Renal pelvis (tissue), 1 donor: ENCODE measurements at regions not wholly inside any gene's neighbourhood (a gene's known extent, or its start where the extent isn't known, plus 50 kb on each side); places are given as distances from the start of the nearest gene placed in this dataset.
"Not testable (repeated sequence)": the region's sequence is repeated elsewhere in the genome, so short reads cannot be mapped to it uniquely, and the experiment has no call there.

Source experiments
- DNase-seq: peaks from one replicate; pipeline ENCODE4 v3.0.0-alpha.2; 2013

DNA sequence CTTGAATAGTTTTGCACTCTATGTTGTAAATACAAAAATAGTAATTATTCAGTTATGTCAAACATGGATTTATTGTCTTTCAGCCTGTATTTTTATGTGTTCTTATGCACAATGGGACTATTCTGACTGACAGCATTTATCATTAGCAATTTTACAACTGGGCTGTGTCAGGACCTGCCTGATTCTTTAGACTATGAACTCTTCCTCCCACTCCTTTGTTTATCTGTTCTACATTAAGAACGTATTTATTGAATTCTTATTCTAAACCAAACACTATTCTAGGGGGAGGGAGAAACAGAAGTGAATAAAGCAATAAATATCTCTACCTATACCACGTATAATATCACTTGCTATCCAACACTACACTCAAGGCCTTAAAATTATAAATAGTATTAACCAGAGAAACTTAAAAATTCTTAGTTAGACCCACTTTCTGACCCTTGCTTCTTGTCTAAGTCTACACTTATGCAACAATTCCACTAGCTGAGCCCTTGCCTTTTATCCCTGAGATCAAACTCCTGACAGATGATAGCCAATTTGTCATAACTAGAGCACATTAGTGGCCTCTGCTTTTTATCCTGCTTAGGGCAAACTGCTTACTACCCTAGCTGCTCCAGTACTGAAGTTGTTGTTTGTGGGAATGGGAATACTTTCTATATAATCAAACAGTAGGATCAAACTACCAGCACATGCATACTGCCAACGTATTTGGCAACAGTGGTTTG is 494.3 kb downstream of the BRINP3 start:
- no peak for DNase-seq

DNA sequence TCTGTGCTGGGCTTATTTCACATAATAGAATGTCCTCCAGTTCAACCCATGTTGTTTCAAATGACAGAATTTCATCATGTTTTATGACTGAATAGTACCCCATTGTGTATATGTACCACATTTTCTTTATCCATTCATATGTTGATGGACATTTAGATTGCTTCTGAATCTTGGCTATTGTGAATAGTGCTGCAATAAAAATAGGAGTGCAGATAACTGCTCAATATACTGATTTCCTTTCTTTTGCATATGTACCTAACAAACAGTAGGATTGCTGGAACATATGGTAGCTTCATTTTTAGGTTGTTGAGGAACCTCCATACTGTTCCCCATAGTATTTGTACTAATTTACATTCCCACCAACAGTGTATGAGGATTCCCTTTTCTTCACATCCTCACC is 491.1 kb downstream of the BRINP3 start:
- no peak for DNase-seq

DNA sequence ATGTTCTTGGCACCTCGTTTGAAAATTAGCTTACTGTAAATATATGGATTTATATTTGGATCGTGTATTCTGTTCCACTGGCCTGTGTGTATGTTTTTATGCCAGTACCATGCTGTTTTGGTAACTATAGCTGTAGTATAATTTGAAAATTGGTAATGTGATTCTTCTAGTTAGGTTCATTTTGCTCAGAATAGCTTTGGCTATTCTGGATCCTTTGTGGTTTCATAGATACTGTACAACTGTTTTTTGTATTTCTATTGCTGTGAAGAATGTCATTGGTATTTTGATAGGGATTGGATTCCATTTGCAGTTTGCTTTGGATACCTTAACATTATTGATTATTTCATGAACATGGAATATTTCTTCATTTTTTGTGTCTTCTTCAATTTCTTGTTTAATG is 490.2 kb downstream of the BRINP3 start:
- no peak for DNase-seq

DNA sequence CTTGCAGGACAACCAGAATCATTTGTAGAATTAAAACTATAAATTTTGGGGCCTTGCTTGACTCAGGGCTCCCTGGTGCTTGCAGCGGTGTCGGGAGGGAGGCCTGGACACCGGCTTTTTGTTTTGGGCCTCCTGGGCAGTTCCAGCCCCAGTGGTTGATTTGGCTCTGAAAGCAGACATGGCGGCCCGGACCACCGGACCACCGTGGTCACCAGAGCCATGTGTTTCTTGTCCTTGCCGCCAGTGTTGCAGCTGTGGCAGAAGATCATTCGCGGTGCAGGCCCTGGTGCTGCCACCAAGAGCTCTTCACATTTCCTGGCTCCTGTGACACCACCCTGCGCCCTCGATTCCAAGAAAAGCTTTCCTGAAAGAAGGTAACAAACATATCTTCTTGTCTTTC is 484.8 kb downstream of the BRINP3 start:
- no peak for DNase-seq

DNA sequence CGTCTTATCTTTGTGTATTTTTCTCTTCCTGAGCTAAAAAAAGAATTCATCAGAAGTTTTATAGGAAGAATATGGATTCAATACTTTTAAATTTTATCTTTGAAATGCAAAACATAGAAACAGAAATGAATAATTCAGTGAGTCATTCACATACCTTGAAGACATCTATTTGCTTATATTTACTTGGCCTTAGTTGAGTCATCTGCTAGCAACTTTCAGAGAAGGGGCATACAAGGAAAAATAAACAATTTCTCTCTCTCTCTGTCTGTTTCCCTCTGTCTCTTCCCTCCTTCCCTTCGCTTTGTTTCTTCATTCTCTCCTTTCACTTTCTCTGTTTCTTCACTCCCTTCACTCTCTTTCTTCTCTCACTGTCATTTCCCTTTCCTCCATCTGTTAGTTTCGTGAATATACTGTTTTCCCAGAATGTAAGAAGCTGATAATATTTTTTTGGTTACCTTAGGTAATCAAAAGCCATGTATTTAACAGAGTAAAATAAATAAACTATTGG is 477.2 kb downstream of the BRINP3 start:
- DNase-seq: no peak

DNA sequence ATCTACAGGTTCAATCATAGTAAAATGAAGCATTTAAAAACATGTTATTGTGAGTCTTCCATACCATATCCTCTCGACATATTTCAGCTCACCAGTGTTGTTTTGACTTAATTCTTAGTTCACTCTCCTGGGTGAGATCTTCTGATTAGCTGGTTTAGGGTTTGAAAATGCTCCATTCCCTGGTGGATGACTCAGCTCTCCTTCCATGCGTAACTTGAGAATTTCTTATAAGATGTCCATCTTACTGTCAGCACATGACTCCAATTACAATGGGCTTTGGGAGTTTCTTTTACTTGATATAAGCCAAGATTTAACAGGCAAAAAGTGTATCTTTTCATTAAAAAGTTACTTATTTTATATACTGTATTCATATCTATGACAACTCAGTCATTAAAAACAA is 476.5 kb downstream of the BRINP3 start:
- no peak for DNase-seq

DNA sequence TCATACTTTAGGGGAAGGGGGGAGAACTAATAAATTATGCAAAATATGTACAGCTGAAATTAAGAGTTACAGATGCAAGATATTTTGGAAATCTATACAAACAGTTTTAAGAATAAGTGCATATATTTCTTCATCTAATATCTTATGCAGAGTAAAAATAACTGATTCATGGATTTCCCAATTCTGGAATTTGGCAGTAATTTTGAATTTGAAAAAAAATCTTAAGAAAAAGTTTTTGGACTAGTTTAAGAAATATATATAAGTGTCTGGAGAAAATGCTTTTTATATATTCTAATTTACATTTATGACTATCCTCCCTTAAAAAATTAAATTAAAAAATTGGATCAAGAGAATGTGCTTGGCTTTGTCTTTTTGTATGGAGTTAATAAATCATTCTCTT is 474.3 kb downstream of the BRINP3 start:
- no peak for DNase-seq

DNA sequence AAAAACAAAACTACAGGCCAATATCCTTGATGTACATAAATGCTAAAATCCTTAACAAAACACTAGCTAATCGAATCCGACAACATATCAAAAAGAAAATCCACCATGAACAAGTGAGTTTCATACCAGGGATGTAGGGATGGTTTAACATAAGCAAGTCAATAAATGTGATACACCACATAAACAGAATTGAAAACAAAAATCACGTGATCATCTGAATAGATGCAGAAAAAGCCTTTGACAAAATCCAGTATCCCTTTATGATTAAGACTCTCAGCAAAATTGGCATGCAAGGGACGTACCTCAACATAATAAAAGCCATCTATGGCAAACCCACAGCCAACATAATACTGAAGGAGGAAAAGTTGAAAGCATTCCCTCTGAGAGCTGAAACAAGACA is 466.1 kb downstream of the BRINP3 start:
- DNase-seq: no peak

DNA sequence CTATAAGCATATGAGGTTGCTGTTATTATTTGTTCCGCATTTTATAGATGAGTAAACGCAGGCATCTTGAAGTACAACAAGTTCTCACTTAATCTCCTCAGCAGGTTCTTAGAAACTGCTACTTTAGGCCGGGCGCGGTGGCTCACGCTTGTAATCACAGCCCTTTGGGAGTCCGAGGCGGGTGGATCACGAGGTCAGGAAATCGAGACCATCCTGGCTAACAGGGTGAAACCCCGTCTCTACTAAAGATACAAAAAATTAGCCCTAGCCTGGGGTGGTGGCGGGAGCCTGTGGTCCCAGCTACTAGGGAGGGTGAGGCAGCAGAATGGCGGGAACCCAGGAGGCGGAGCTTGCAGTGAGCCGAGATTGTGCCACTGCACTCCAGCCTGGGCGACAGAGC is 458.5 kb downstream of the BRINP3 start:
- DNase-seq: not testable (repeated sequence)

DNA sequence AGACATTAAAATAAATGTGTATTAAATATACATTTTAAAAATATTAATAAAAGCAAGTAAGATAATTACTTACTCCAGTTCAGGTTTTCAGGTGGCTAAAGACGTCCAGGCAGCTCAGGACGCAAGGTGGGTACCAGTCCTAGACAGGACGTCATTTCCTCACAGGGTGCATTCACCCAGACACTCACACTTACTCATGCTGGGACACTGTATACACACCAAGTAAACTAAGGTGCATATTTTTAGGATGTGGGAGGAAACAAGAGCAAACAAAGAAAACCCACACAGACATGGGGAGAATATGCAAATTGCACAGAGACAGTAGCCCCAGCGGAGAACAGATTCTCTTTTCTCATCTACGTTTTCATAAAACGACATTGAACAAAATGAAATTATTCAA is 457.9 kb downstream of the BRINP3 start:
- DNase-seq: no peak

DNA sequence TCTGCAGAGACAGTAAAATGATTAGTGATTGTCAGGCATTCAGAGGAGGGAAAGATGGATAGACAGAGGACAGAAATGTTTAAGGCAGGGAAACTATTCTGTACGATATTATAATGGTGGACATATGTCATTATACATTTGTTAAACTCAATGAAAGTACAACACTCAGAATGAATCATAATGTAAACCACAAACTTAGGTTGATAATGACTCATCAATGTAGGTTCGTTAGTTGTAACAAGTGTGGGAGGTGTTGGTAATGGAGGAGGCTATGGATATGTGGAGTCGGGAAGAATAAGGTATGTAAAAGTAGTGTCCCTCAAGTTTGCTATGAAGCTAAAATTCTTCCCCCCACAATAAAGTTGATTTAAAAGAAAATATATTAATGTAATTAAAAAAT is 455.0 kb downstream of the BRINP3 start:
- DNase-seq: no peak

DNA sequence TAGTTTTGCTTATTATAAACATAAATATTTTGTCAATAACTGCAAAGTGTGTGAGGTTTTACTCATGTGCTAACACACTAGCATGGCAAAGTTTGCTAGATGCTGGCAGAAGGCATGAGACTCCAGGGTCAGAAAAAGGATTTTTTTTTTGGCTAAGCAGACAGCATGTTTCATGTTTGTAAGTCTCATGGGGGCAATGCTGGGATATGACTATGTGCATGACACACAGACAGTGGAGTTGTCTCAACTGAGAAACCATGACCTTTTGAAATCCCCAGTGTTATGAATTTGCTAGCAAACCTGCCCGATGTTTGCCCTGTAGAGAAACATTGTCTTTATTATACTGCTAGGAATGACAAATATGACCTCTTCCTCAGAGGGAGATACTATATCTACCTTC is 448.2 kb downstream of the BRINP3 start:
- DNase-seq: no peak

DNA sequence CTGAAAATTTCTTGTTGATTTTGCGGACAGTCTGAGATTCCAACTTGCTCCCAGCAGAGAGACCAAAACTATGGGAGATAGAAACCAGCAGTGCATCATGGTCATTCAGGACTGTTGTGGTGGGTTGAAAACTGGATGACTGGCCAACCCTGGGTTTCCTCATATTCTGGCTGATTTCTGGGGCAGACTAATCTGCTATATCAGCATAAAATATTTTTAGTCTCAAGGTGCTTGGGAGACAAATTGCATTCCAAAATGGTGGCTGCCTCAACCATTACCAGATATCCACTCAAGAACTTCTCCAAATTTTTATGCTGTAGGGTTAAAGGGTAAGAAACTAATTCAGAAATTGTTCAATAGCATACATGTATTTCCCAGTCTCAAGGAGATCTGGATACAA is 434.0 kb downstream of the BRINP3 start:
- no peak for DNase-seq

DNA sequence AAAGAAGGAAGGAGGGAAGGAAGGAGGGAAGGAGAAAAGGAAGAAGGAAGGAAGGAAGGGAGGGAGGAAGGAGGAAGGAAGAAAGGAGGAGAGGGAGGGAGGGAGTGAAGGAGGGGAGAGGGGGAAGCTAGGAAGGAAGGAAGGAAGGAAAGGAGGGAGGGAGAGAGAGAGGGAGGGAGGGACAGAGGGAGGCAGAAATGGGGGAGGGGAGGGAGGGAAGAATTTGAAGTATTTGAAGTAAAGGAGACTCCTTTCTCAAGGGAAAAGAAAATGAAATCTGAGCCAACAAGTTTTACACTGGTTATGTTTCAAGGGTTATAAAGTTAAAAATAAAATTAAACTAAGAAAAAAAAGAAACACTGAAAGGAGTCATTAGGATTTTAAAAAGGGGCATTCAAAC is 431.4 kb downstream of the BRINP3 start:
- no peak for DNase-seq
